GM12892 (cell line): ENCODE measurements at regions not wholly inside any gene's neighbourhood (a gene's known extent, or its start where the extent isn't known, plus 50 kb on each side); places are given as distances from the start of the nearest gene placed in this dataset.

ENCODE experiments used
- DNase-seq: peaks from one replicate; pipeline ENCODE4 v3.0.0; 2011; ENCODE audit not compliant: insufficient read length
- FAIRE-seq: peaks from 2 replicates; lab custom pipeline; 2011; peaks lifted over from hg19 to GRCh38; lab: Jason Lieb, UNC
- POLR2A ChIP-seq: IDR thresholded peaks from 2 replicates; pipeline ENCODE4 v1.6.1; 2011; ENCODE audit warnings: low read depth, low read length, control low read depth
- POLR2AphosphoS5 ChIP-seq: IDR thresholded peaks from 2 replicates; pipeline ENCODE4 v1.6.1; 2011; ENCODE audit warnings: low read depth, low read length, control low read depth
- TAF1 ChIP-seq: IDR thresholded peaks from 2 replicates; pipeline ENCODE4 v1.6.1; 2011; ENCODE audit warnings: low read depth, mild to moderate bottlenecking, control low read depth, low read length, borderline replicate concordance

- FAIRE-seq (no peak), DNase-seq (no peak)
- TF ChIP-seq POLR2A (no peak), POLR2AphosphoS5 (no peak), TAF1 (no peak)
These were observed 456.4 kb upstream of the CDH4 start for GRCh38 chr20:60795651-60796050.

GRCh38 chr20:60800185-60800584 is 451.9 kb upstream of the CDH4 start:
- TF ChIP-seq TAF1 (no peak), POLR2AphosphoS5 (no peak), POLR2A (no peak)
- FAIRE-seq (no peak), DNase-seq (no peak)

DNA sequence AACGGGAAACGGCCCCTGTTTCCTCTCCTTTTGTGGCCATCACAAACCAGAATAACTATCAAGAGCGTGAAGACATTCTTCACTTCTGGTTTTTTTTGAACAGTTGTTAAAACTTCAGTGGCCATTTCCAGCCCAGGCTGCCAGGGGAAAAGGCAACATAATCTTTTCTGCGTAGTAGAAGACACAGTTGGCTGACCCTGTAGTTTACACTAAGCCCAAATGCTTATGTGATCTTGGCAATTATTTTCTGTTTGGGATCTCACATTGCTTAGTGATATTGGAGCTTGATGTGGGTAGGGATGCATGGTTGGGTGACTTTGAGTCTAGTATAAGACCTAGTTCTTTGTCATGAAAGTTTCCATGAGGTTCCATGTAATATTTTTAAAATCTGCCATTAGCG is 449.4 kb upstream of the CDH4 start:
- DNase-seq, result no peak
- no peak for TF ChIP-seq POLR2A
- TF ChIP-seq TAF1, result no peak
- TF ChIP-seq POLR2AphosphoS5, result no peak
- FAIRE-seq, result no peak

DNA sequence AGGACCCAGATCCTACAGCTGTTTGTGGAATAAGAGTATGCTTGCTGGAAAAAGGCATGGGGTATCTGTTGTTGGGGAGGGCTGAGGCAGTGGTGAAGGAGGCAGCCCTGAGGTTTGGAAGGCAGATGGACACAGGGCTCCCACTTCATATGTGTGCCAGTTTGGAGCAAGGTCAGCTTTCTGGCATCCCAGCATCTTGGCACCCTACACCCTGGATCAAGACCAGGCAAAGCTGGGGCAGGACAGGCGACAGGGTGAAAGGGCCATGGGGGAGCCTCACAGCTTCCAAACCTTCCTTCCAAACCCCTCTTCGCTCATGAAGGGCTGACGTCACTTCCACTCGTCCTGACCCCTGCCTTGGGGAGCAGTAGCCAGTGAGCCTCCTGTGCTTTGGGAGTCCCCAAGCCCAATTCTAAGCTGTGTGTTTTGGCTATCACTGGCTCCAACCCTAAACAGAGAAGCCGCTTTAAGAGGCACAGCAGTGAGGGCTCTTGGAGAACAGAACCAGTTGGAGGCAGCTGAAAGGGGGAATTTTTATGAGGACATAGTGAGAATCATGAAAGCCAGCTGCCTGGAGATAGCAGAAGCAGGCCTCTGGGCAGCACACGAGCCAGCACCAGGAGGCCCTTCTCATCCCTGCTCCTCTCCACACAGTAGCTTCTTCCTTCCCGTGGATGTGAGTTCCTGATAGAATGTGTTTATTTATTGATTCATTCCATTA is 448.6 kb upstream of the CDH4 start:
- no peak for TF ChIP-seq TAF1
- TF ChIP-seq POLR2A, result no peak
- no peak for TF ChIP-seq POLR2AphosphoS5
- FAIRE-seq (no peak), DNase-seq (no peak)

DNA sequence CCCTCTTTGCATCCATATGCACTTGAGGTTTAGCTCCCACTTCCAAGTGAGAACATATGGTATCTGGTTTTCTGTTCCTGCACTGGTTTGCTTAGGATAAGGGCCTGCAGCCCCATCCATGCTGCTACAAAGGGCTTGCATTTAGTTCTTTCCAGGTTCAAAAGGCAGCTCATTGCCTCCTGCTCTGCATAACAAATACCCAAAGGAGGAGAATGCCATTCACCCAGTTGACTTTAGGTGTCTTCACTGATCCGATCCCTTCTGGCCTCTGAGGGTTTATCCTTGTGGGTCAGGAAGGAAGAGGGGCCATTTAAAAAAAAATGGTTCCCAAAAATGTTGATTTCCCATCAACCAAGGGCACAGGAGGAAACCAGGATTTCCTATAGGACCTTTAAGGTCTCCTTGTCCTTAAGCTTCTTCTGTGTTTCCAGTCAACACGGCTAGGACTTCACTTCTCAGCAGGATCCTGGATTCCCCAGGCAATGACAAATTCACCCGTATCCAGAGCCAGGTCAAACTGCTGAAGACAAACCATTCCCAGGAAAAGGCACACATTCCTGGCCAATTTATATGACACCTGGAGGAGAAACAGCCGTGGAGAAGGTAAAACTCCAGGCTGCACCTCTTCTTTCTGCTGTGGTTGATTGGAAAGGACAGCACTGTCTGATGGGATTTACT is 447.7 kb upstream of the CDH4 start:
- FAIRE-seq (no peak), DNase-seq (no peak)
- TF ChIP-seq POLR2A (no peak), TAF1 (no peak), POLR2AphosphoS5 (no peak)

DNA sequence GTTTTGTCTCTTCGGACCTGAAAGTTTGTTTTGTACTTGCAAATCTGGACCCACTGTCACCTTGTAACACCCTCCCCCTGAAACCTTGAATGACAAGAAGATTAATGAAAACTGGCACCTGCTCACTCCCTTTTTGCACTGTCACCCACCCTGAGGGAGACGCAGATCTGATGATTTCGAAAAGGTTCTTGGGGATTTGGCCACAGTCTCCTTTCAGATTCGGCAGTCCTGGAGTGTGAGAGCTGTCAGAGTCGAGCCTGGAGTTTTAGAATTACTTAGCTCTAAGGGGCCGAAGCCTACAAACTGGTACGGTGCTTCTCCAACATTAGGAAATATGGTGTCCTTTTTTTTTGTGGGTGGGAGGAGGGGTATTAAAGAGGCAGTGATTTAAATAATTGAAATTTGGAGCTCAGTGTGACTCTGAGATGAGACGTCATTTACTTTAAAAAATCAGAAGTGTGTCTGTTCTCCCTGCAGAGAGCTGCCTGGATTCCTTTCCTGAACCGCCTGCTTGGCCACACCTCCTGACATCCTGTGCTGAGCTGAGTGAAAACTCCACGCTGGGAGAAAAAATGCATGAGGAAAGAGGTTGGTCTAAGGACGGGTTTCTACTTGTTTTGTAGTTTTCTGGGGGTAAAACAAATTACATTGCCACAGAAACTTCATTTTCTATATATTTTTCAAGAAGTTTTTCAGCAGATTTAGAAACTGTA is 447.0 kb upstream of the CDH4 start:
- no peak for FAIRE-seq
- no peak for DNase-seq
- TF ChIP-seq POLR2AphosphoS5 (no peak), TAF1 (no peak), POLR2A (no peak)

- no peak for DNase-seq
- FAIRE-seq, result no peak
- TF ChIP-seq TAF1 (no peak), POLR2A (no peak), POLR2AphosphoS5 (no peak)
These were observed 445.7 kb upstream of the CDH4 start for GRCh38 chr20:60806354-60806753.

GRCh38 chr20:60806824-60807223 is 445.2 kb upstream of the CDH4 start:
- no peak for DNase-seq
- no peak for FAIRE-seq
- no peak for TF ChIP-seq POLR2A
- no peak for TF ChIP-seq TAF1
- no peak for TF ChIP-seq POLR2AphosphoS5

DNA sequence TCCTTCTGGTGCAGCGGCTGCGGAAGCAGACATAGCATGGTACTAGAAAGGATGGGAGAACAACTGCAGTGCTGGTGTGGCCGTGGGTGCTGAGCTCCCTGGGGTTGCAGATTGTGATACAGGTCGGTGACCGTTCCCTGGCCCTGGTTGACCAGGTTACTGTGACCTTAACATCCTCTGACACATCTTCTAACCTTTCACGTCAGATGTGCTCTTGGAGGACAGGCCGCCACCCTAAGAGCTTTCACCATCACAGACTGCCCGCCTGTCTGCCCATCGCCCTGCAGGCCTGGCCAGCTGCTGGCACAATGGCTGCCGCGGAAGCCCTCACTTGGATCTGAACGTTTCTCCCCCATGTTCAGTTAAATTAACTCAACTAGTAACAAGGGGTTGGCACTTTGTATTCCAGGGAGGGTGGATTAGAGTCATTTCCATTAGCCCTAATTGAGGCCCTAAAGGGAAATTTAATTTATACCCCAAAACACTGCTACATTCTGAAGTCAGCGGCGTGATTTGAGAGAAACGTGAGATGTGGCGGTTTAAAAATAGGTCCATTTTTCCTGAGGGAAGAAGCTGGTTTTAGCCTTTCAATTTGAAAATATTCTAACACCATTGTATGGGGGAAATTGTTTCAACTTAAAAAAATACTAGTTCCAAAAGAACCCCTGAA is 443.9 kb upstream of the CDH4 start:
- FAIRE-seq, result no peak
- TF ChIP-seq POLR2A, result no peak
- no peak for TF ChIP-seq POLR2AphosphoS5
- TF ChIP-seq TAF1, result no peak
- no peak for DNase-seq

DNA sequence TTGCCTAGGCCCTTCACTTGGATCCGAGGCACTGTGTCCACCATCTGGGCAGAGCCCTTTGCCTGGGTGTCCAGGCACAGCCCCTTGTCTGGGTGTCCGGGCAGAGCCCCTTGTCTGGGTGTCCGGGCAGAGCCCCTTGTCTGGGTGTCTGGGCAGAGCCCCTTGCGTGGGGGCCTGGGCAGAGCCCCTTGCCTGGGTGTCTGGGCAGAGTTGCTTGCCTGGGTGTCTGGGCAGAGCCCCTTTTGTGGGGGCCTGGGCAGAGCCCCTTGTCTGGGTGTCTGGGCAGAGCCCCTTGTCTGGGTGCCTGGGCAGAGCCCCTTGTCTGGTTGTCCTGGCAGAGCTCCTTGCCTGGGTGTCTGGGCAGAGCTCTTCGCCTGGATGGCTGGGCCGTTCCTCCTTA is 443.4 kb upstream of the CDH4 start:
- FAIRE-seq, result no peak
- no peak for DNase-seq
- TF ChIP-seq POLR2A (no peak), TAF1 (no peak), POLR2AphosphoS5 (no peak)

DNA sequence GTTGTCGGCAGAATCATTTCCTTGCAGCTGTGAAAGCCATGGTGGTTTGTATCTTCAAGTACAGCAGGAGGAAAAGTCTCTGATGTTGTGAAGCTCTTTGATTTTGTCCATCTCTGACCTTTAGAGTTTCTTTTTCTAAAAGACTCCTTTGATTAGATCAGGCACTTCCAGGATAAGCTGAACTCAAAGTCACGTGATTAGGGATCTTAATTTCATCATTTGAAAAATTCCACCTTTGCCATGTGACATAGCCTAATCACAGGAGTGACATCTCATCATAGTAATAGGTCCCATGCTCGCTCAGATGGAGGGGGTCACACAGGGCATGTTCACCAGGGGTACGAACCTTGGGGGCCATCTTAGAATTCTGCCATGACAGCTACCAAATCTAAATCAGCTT is 441.5 kb upstream of the CDH4 start:
- FAIRE-seq, result no peak
- no peak for TF ChIP-seq TAF1
- no peak for TF ChIP-seq POLR2A
- TF ChIP-seq POLR2AphosphoS5, result no peak
- DNase-seq, result no peak

- TF ChIP-seq POLR2A, result no peak
- no peak for TF ChIP-seq TAF1
- TF ChIP-seq POLR2AphosphoS5, result no peak
- DNase-seq (no peak), FAIRE-seq (no peak)
These were observed 439.5 kb upstream of the CDH4 start for GRCh38 chr20:60812561-60812960.

DNA sequence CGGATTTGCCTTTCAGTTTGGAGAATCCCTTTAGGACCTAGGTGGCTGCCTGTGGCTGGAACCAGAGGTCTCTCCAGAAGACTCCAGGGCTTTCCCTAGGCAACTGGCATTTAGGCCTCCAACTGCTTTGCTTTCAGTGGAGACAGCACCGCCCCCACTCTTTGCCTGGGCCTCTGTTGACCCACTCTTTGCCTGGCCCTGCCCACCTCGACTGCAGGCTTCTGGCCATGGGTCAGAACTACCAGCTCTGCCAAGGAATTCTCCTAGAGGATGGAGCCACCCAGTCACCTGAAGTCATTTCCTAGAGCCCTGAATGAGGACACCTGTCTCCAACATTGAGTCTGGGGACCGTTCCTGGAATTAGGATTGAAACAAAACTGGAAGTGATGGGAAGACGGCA is 439.0 kb upstream of the CDH4 start:
- DNase-seq, result no peak
- no peak for TF ChIP-seq POLR2AphosphoS5
- no peak for TF ChIP-seq POLR2A
- no peak for TF ChIP-seq TAF1
- no peak for FAIRE-seq
